ENCODE measurements at regions not wholly inside any gene's neighbourhood (a gene's known extent, or its start where the extent isn't known, plus 50 kb on each side); places are given as distances from the start of the nearest gene placed in this dataset.

DNA sequence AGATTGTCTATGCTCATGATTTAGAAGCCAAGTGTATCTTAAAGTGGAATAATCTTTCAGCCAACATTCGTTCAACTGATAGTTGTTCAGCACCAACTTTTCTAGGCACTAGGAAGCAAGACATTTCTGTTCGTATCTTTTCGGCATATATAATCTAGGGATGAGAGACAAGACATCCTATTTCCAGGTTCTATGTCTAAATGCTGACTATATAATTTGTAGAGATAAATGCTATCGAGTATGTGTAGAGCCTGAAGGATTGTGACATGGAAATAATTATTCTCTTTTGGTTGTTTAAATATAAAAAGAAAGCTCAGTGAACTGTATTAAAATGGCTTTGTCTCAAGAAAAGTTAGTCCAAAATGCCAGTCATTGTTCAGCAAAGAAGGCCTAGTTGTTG lies 371.6 kb downstream of the DOK5 start:
- H3K27ac Mint-ChIP-seq: no peak overlapping the region
- TF ChIP-seq CTCF (IDR thresholded peaks at IDR 0.05; ENCODE audit: unreplicated experiment in 3 of 3): no peak
- H3K36me3 Mint-ChIP-seq (ENCODE audit: low read depth): no peaks in the 10 kb centered on the region
- H3K4me3 Mint-ChIP-seq: no peak overlapping the region
- no peaks in the 10 kb centered on the region for H3K4me1 Mint-ChIP-seq
- H3K27me3 Mint-ChIP-seq (ENCODE audit: low read depth): peaks cover 4% of the 10 kb centered on the region
- no peaks in the 10 kb centered on the region for H3K9me3 Mint-ChIP-seq

DNA sequence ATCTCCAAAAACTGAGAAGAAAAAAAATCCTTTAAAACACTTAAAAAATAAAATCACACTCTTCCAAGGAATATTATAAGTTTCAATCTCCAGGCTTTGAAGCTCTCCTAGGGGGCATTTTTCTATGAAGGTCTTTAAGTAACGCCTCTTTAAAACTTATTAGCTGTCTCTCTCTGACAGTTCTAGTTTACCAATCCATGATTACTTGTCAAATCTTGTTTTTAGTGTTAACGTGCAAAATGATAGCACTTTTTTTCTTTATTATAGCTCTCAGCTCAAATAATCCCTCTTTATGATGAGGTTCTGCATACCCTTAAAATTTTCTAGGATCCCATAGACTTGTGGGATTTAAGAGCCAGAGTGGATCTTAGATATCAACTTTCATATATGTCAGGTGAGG lies 369.0 kb downstream of the DOK5 start:
- H3K4me3 Mint-ChIP-seq: no peak overlapping the region
- H3K9me3 Mint-ChIP-seq: no peaks in the 10 kb centered on the region
- H3K36me3 Mint-ChIP-seq (ENCODE audit: low read depth): no peaks in the 10 kb centered on the region
- H3K4me1 Mint-ChIP-seq: no peaks in the 10 kb centered on the region
- H3K27me3 Mint-ChIP-seq (ENCODE audit: low read depth): no peaks in the 10 kb centered on the region
- H3K27ac Mint-ChIP-seq: no peak overlapping the region
- no peak for TF ChIP-seq CTCF (IDR thresholded peaks at IDR 0.05; ENCODE audit: unreplicated experiment in 3 of 3)

GRCh38 chr20:54843865-54844264 lies 368.5 kb downstream of the DOK5 start:
- Mint-ChIP-seq H3K27ac (no peak overlapping the region), H3K36me3 (ENCODE audit: low read depth) (no peaks in the 10 kb centered on the region), H3K4me1 (no peaks in the 10 kb centered on the region), H3K9me3 (no peaks in the 10 kb centered on the region), H3K4me3 (no peak overlapping the region), H3K27me3 (ENCODE audit: low read depth) (no peaks in the 10 kb centered on the region)
- TF ChIP-seq CTCF (IDR thresholded peaks at IDR 0.05; ENCODE audit: unreplicated experiment in 3 of 3): no peak

- H3K9me3 Mint-ChIP-seq: no peaks in the 10 kb centered on the region
- no peaks in the 10 kb centered on the region for H3K4me1 Mint-ChIP-seq
- no peaks in the 10 kb centered on the region for H3K27me3 Mint-ChIP-seq (ENCODE audit: low read depth)
- H3K4me3 Mint-ChIP-seq: no peak overlapping the region
- H3K36me3 Mint-ChIP-seq (ENCODE audit: low read depth): no peaks in the 10 kb centered on the region
- TF ChIP-seq CTCF (IDR thresholded peaks at IDR 0.05; ENCODE audit: unreplicated experiment in 3 of 3): no peak
- no peak overlapping the region for H3K27ac Mint-ChIP-seq
These were observed 368.0 kb downstream of the DOK5 start for GRCh38 chr20:54843431-54843830.

- Mint-ChIP-seq H3K27ac (no peak overlapping the region), H3K9me3 (no peaks in the 10 kb centered on the region)
These were observed 363.8 kb downstream of the DOK5 start for GRCh38 chr20:54839224-54839623.

More at GRCh38 chr20:54839224-54839623, 363.8 kb downstream of the DOK5 start:
- Mint-ChIP-seq H3K36me3 (ENCODE audit: low read depth) (no peaks in the 10 kb centered on the region), H3K4me3 (no peak overlapping the region), H3K27me3 (ENCODE audit: low read depth) (no peaks in the 10 kb centered on the region), H3K4me1 (no peaks in the 10 kb centered on the region)
- no peak for TF ChIP-seq CTCF (IDR thresholded peaks at IDR 0.05; ENCODE audit: unreplicated experiment in 3 of 3)
